ENCODE measurements at regions not wholly inside any gene's neighbourhood (a gene's known extent, or its start where the extent isn't known, plus 50 kb on each side); places are given as distances from the start of the nearest gene placed in this dataset.
"Not testable (repeated sequence)": the region's sequence is repeated elsewhere in the genome, so short reads cannot be mapped to it uniquely, and the experiment has no call there.

DNA sequence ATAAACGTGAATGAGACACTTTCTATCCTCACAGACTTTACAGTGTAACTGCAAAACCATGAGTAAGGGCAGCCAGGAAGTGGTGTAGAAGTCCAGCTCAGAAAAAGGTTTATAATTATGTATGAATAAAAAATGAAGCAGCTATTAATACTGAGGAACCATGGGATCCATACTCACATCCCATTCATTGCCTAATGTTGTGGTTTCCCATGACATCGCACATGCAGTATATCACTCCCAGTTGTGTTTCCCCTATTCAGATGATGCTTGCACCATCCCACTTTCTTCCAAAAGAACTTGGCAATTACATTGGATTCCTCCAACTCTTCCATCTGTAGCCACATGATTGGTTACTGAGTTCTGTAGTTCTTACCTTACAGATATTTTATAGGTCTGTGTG is 74.5 kb upstream of the SEMA3D start:
- Histone ChIP-seq H3K4me3 (no peak overlapping the region), H3K4me1 (no peaks in the 10 kb centered on the region), H3K9me3 (no peaks in the 10 kb centered on the region), H3K36me3 (ENCODE audit: low read depth, missing control alignments) (no peaks in the 10 kb centered on the region), H3K27me3 (no peaks in the 10 kb centered on the region), H3K27ac (no peak overlapping the region)
- 88% methylated on average over 2 of the region's 2 CpGs for WGBS, 2 donors
- intact Hi-C loops (cut with DNase I; ENCODE audit: low total_unique reads): no loop called here
- TF ChIP-seq, protein P1, sequence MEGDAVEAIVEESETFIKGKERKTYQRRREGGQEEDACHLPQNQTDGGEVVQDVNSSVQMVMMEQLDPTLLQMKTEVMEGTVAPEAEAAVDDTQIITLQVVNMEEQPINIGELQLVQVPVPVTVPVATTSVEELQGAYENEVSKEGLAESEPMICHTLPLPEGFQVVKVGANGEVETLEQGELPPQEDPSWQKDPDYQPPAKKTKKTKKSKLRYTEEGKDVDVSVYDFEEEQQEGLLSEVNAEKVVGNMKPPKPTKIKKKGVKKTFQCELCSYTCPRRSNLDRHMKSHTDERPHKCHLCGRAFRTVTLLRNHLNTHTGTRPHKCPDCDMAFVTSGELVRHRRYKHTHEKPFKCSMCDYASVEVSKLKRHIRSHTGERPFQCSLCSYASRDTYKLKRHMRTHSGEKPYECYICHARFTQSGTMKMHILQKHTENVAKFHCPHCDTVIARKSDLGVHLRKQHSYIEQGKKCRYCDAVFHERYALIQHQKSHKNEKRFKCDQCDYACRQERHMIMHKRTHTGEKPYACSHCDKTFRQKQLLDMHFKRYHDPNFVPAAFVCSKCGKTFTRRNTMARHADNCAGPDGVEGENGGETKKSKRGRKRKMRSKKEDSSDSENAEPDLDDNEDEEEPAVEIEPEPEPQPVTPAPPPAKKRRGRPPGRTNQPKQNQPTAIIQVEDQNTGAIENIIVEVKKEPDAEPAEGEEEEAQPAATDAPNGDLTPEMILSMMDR (IDR thresholded peaks at IDR 0.05): no peak
- TF ChIP-seq POLR2A (IDR thresholded peaks at IDR 0.05): no peak
- no peak for DNase-seq

- 85 to 94% methylated on average over 18 to 19 of the region's 19 CpGs for WGBS, 2 donors
- H3K27ac ChIP-seq; DNase-seq; H3K36me3 ChIP-seq (ENCODE audit: low read depth, missing control alignments); H3K9me3 ChIP-seq; H3K4me1 ChIP-seq; H3K27me3 ChIP-seq; H3K4me3 ChIP-seq; intact Hi-C loops (cut with DNase I; ENCODE audit: low total_unique reads): not testable (repeated sequence)
These were observed 62.9 kb upstream of the SEMA3D start for GRCh38 chr7:85249787-85250186.

- Histone ChIP-seq H3K27ac (no peak overlapping the region), H3K9me3 (no peaks in the 10 kb centered on the region), H3K27me3 (no peaks in the 10 kb centered on the region), H3K4me3 (no peak overlapping the region), H3K4me1 (peaks cover 4% of the 10 kb centered on the region), H3K36me3 (ENCODE audit: low read depth, missing control alignments) (no peaks in the 10 kb centered on the region)
- intact Hi-C loops (cut with DNase I; ENCODE audit: low total_unique reads): no loop called here
- no peak for DNase-seq
- WGBS, 2 donors: 74 to 78% methylated on average over 4 of the region's 4 CpGs
- no peak for TF ChIP-seq POLR2A (IDR thresholded peaks at IDR 0.05)
- TF ChIP-seq, protein P1 (IDR thresholded peaks at IDR 0.05): no peak
These were observed 52.3 kb upstream of the SEMA3D start for GRCh38 chr7:85239109-85239508.

DNA sequence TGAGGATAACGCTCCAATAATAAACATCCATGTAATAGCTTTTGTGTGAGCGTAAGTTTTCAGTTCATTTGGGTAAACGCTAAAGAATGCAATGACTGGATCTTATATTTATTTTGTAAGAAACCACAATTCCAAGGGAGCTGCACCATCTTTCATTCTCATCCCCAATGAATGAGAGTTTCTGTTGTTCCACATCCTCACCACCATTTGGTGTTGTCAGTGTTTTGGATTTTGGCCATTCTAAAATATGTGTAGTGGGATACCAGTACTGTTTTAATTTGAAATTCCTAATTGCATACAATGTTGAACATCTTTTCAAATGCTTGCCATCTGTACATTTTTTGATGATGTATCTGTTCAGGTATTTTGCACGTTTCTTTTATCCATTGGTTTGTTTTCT is 50.9 kb upstream of the SEMA3D start:
- Histone ChIP-seq H3K27me3 (no peaks in the 10 kb centered on the region), H3K36me3 (ENCODE audit: low read depth, missing control alignments) (no peaks in the 10 kb centered on the region), H3K9me3 (no peaks in the 10 kb centered on the region), H3K27ac (no peak overlapping the region), H3K4me3 (no peak overlapping the region), H3K4me1 (peaks cover 9% of the 10 kb centered on the region)
- DNase-seq: no peak
- TF ChIP-seq, protein P1 (IDR thresholded peaks at IDR 0.05): no peak
- no peak for TF ChIP-seq POLR2A (IDR thresholded peaks at IDR 0.05)
- intact Hi-C loops (cut with DNase I; ENCODE audit: low total_unique reads): no loop called here
- WGBS, 2 donors: 88 to 89% methylated on average over 4 of the region's 4 CpGs

Small RNA genes lying in the stretch of these regions (small RNA-seq; reads per million reads assigned to genes)
- 0 reads per million in 2 donors for gene DYNLL1P7
